ENCODE measurements at regions not wholly inside any gene's neighbourhood (a gene's known extent, or its start where the extent isn't known, plus 50 kb on each side); places are given as distances from the start of the nearest gene placed in this dataset.

- no peak for ATAC-seq
- TF ChIP-seq CSRNP3 (CRISPR knock-in tag; IDR thresholded peaks at IDR 0.05), result no peak
- TF ChIP-seq ISL1 (CRISPR knock-in tag; IDR thresholded peaks at IDR 0.05), result no peak
- no peak for TF ChIP-seq ZNF565 (CRISPR knock-in tag; conservative IDR thresholded peaks at IDR 0.05; ENCODE audit: low read depth)
- TF ChIP-seq TOX (CRISPR knock-in tag; IDR thresholded peaks at IDR 0.05; ENCODE audit: borderline replicate concordance), result no peak
- no peak for TF ChIP-seq ZNF8 (CRISPR knock-in tag; IDR thresholded peaks at IDR 0.05)
Observed at GRCh38 chr13:34351134-34351533, 533.2 kb downstream of the RFC3 start.

- ATAC-seq, result no peak
- TF ChIP-seq ESRRG (CRISPR knock-in tag; IDR thresholded peaks at IDR 0.05) (no peak), POU6F1 (CRISPR knock-in tag; IDR thresholded peaks at IDR 0.05; ENCODE audit: borderline replicate concordance, low read depth) (no peak), PPARA (CRISPR knock-in tag; IDR thresholded peaks at IDR 0.05; ENCODE audit: borderline replicate concordance) (no peak), ZNF70 (CRISPR knock-in tag; IDR thresholded peaks at IDR 0.05) (no peak), ZNF565 (CRISPR knock-in tag; conservative IDR thresholded peaks at IDR 0.05; ENCODE audit: low read depth) (no peak), ARNTL (CRISPR knock-in tag; IDR thresholded peaks at IDR 0.05; ENCODE audit: borderline replicate concordance, low read depth) (no peak), CREB5 (CRISPR knock-in tag; IDR thresholded peaks at IDR 0.05; ENCODE audit: low read depth) (no peak), RARB (CRISPR knock-in tag; IDR thresholded peaks at IDR 0.05) (no peak), OSR1 (CRISPR knock-in tag; IDR thresholded peaks at IDR 0.05) (no peak), TCF4 (CRISPR knock-in tag; IDR thresholded peaks at IDR 0.05; ENCODE audit: borderline replicate concordance) (no peak), ZFP30 (CRISPR knock-in tag; IDR thresholded peaks at IDR 0.05) (no peak), ZFP3 (CRISPR knock-in tag; IDR thresholded peaks at IDR 0.05) (no peak), TSHZ2 (CRISPR knock-in tag; IDR thresholded peaks at IDR 0.05) (no peak), ZC3H10 (CRISPR knock-in tag; IDR thresholded peaks at IDR 0.05) (no peak), ISL1 (CRISPR knock-in tag; IDR thresholded peaks at IDR 0.05) (no peak)
Observed at GRCh38 chr13:34352958-34353357, 535.0 kb downstream of the RFC3 start.

- ATAC-seq, result peak; percentile 52; the same call in 2 of the 3 replicates
Observed at GRCh38 chr13:34356686-34357434, 538.9 kb downstream of the RFC3 start.

More at GRCh38 chr13:34356686-34357434, 538.9 kb downstream of the RFC3 start:
- TF ChIP-seq OSR1 (CRISPR knock-in tag; IDR thresholded peaks at IDR 0.05), result no peak
- TF ChIP-seq ZC3H10 (CRISPR knock-in tag; IDR thresholded peaks at IDR 0.05), result no peak
- no peak for TF ChIP-seq CREB5 (CRISPR knock-in tag; IDR thresholded peaks at IDR 0.05; ENCODE audit: low read depth)
- TF ChIP-seq PPARA (CRISPR knock-in tag; IDR thresholded peaks at IDR 0.05; ENCODE audit: borderline replicate concordance), result no peak
- TF ChIP-seq ZNF70 (CRISPR knock-in tag; IDR thresholded peaks at IDR 0.05), result no peak
- no peak for TF ChIP-seq CSRNP3 (CRISPR knock-in tag; IDR thresholded peaks at IDR 0.05)
- no peak for TF ChIP-seq ZFP3 (CRISPR knock-in tag; IDR thresholded peaks at IDR 0.05)
- no peak for TF ChIP-seq ZNF8 (CRISPR knock-in tag; IDR thresholded peaks at IDR 0.05)

Measured in SK-N-SH treated with all-trans-retinoic acid at 6 μM for 48 hours (cell line).